BE2C (cell line): ENCODE measurements at regions not wholly inside any gene's neighbourhood (a gene's known extent, or its start where the extent isn't known, plus 50 kb on each side); places are given as distances from the start of the nearest gene placed in this dataset.
"Not testable (repeated sequence)": the region's sequence is repeated elsewhere in the genome, so short reads cannot be mapped to it uniquely, and the experiment has no call there.

Experiments used
- DNase-seq: peaks from one replicate; pipeline ENCODE4 v3.0.0-alpha.2; 2020
- H3K27me3 ChIP-seq: fragments of 250-450 bp; sonication (Bioruptor Pico); 2 replicates; pipeline ENCODE4 v1.5.1; 2020; ENCODE audit warnings: mild to moderate bottlenecking
- H3K36me3 ChIP-seq: fragments of 250-450 bp; sonication (Bioruptor Pico); 2 replicates; pipeline ENCODE4 v1.5.1; 2020; ENCODE audit warnings: mild to moderate bottlenecking
- H3K4me1 ChIP-seq: fragments of 250-450 bp; sonication (Bioruptor Pico); 2 replicates; pipeline ENCODE4 v1.5.1; 2020
- H3K4me3 ChIP-seq: 2 replicates; pipeline ENCODE4 v1.5.1; 2011; ENCODE audit warnings: low read depth, low read length
- H3K9me3 ChIP-seq: fragments of 250-450 bp; sonication (Bioruptor Pico); 2 replicates; pipeline ENCODE4 v1.5.1; 2020
- CTCF ChIP-seq: IDR thresholded peaks from 2 replicates; pipeline ENCODE4 v1.5.1; 2012; ENCODE audit warnings: mild to moderate bottlenecking, low read depth, low read length

GRCh38 chr14:48614003-48614402 lies 938.6 kb upstream of the MDGA2 start:
- Histone ChIP-seq H3K36me3 (no peaks in the 10 kb centered on the region), H3K4me1 (no peaks in the 10 kb centered on the region), H3K9me3 (no peaks in the 10 kb centered on the region), H3K27me3 (no peaks in the 10 kb centered on the region), H3K4me3 (no peak overlapping the region)
- no peak for TF ChIP-seq CTCF
- no peak for DNase-seq

- not testable (repeated sequence) for H3K27me3 ChIP-seq, DNase-seq, H3K4me3 ChIP-seq, H3K9me3 ChIP-seq, H3K36me3 ChIP-seq, H3K4me1 ChIP-seq
Measured at GRCh38 chr14:48606960-48607359, 931.6 kb upstream of the MDGA2 start.

GRCh38 chr14:48598458-48598857 lies 923.1 kb upstream of the MDGA2 start:
- no peak overlapping the region for H3K4me3 ChIP-seq
- H3K36me3 ChIP-seq: no peaks in the 10 kb centered on the region
- no peak for TF ChIP-seq CTCF
- no peaks in the 10 kb centered on the region for H3K4me1 ChIP-seq
- no peaks in the 10 kb centered on the region for H3K27me3 ChIP-seq
- no peaks in the 10 kb centered on the region for H3K9me3 ChIP-seq
- DNase-seq: no peak

GRCh38 chr14:48586099-48586498 lies 910.7 kb upstream of the MDGA2 start:
- no peaks in the 10 kb centered on the region for H3K36me3 ChIP-seq
- no peak overlapping the region for H3K4me3 ChIP-seq
- no peaks in the 10 kb centered on the region for H3K9me3 ChIP-seq
- no peak for DNase-seq
- TF ChIP-seq CTCF: no peak
- H3K27me3 ChIP-seq: no peaks in the 10 kb centered on the region
- no peaks in the 10 kb centered on the region for H3K4me1 ChIP-seq

GRCh38 chr14:48584031-48584430 lies 908.6 kb upstream of the MDGA2 start:
- Histone ChIP-seq H3K4me3 (no peak overlapping the region), H3K27me3 (no peaks in the 10 kb centered on the region), H3K9me3 (no peaks in the 10 kb centered on the region), H3K4me1 (no peaks in the 10 kb centered on the region), H3K36me3 (no peaks in the 10 kb centered on the region)
- no peak for TF ChIP-seq CTCF
- no peak for DNase-seq

- Histone ChIP-seq H3K36me3 (no peaks in the 10 kb centered on the region), H3K4me1 (no peaks in the 10 kb centered on the region), H3K4me3 (no peak overlapping the region), H3K9me3 (no peaks in the 10 kb centered on the region), H3K27me3 (no peaks in the 10 kb centered on the region)
- no peak for DNase-seq
- TF ChIP-seq CTCF: no peak
Measured at GRCh38 chr14:48582938-48583337, 907.5 kb upstream of the MDGA2 start.

GRCh38 chr14:48580692-48581091 lies 905.3 kb upstream of the MDGA2 start:
- Histone ChIP-seq H3K36me3 (no peaks in the 10 kb centered on the region), H3K4me3 (no peak overlapping the region), H3K27me3 (no peaks in the 10 kb centered on the region), H3K9me3 (no peaks in the 10 kb centered on the region), H3K4me1 (no peaks in the 10 kb centered on the region)
- TF ChIP-seq CTCF: no peak
- DNase-seq: no peak
